GM23338 (cell line): ENCODE measurements at regions not wholly inside any gene's neighbourhood (a gene's known extent, or its start where the extent isn't known, plus 50 kb on each side); places are given as distances from the start of the nearest gene placed in this dataset.

Experiments used
- ATAC-seq: fragments of 200-7000 bp; cut with Tn5 transposase; 3 replicates; pipeline ENCODE4 v1.9.1; 2020
- DNase-seq: peaks from one replicate; pipeline ENCODE4 v3.0.0-alpha.2; 2015; ENCODE audit warnings: low spot score
- H2AFZ ChIP-seq: fragments of 200-600 bp; sonication (generic); 2 replicates; pipeline ENCODE4 v1.8.0; 2016; ENCODE audit warnings: antibody characterized with exemption, mild to moderate bottlenecking, moderate library complexity
- H3F3A ChIP-seq: fragments of 200-600 bp; sonication (generic); replicated peaks from 2 replicates; pipeline ENCODE4 v1.8.0; 2017; ENCODE audit warnings: antibody characterized with exemption, mixed run types, low read depth
- H3K27ac ChIP-seq: fragments of 200-600 bp; sonication (generic); 2 replicates; pipeline ENCODE4 v1.6.1; 2016; ENCODE audit warnings: low read depth
- H3K27me3 ChIP-seq: fragments of 200-600 bp; sonication (generic); 2 replicates; pipeline ENCODE4 v1.8.0; 2016; ENCODE audit warnings: mild to moderate bottlenecking, mixed run types, moderate library complexity; ENCODE audit not compliant: insufficient read depth
- H3K36me3 ChIP-seq: fragments of 200-600 bp; sonication (generic); 2 replicates; pipeline ENCODE4 v1.8.0; 2016; ENCODE audit warnings: mild to moderate bottlenecking; ENCODE audit not compliant: insufficient read depth
- H3K4me1 ChIP-seq: fragments of 200-600 bp; sonication (generic); 2 replicates; pipeline ENCODE4 v1.8.0; 2016; ENCODE audit warnings: mild to moderate bottlenecking, moderate library complexity; ENCODE audit not compliant: insufficient read depth
- H3K4me2 ChIP-seq: fragments of 200-600 bp; sonication (generic); 2 replicates; pipeline ENCODE4 v1.7.1; 2017; ENCODE audit warnings: mixed run types
- H3K4me3 ChIP-seq: fragments of 200-600 bp; sonication (generic); 2 replicates; pipeline ENCODE4 v1.6.1; 2016; ENCODE audit warnings: mixed run types
- H3K79me2 ChIP-seq: fragments of 200-600 bp; sonication (generic); replicated peaks from 2 replicates; pipeline ENCODE4 v1.8.0; 2017; ENCODE audit warnings: mild to moderate bottlenecking; ENCODE audit not compliant: insufficient read depth
- H3K9me2 ChIP-seq: fragments of 200-600 bp; sonication (generic); 2 replicates; pipeline ENCODE4 v1.8.0; 2017; ENCODE audit not compliant: insufficient read depth
- H4K20me1 ChIP-seq: fragments of 200-600 bp; sonication (generic); replicated peaks from 2 replicates; pipeline ENCODE4 v1.8.0; 2017; ENCODE audit warnings: mild to moderate bottlenecking; ENCODE audit not compliant: insufficient read depth
- H3K27ac Mint-ChIP-seq: 2 replicates; pipeline ENCODE4 v1.8.0; 2020; ENCODE audit warnings: inconsistent platforms, mild to moderate bottlenecking, moderate library complexity, mixed read lengths
- H3K27me3 Mint-ChIP-seq: 3 replicates; pipeline ENCODE4 v1.8.0; 2022; ENCODE audit warnings: low read depth, mild to moderate bottlenecking, moderate library complexity, mixed read lengths, inconsistent platforms; ENCODE audit not compliant: insufficient read depth, poor library complexity
- H3K36me3 Mint-ChIP-seq: 3 replicates; pipeline ENCODE4 v1.8.0; 2021; ENCODE audit warnings: low read depth, mild to moderate bottlenecking, inconsistent platforms, moderate library complexity, mixed read lengths
- H3K4me1 Mint-ChIP-seq: 3 replicates; pipeline ENCODE4 v1.8.0; 2020; ENCODE audit warnings: mild to moderate bottlenecking, inconsistent platforms, mixed read lengths
- H3K4me3 Mint-ChIP-seq: 3 replicates; pipeline ENCODE4 v1.8.0; 2021; ENCODE audit warnings: moderate library complexity, mild to moderate bottlenecking, inconsistent platforms, mixed read lengths
- H3K9me3 Mint-ChIP-seq: 3 replicates; pipeline ENCODE4 v1.8.0; 2020; ENCODE audit warnings: moderate library complexity, mild to moderate bottlenecking, inconsistent platforms, mixed read lengths
- CREB1 ChIP-seq: fragments of 250-450 bp; sonication (Bioruptor Pico); IDR thresholded peaks from 2 replicates; pipeline ENCODE4 v1.5.0; 2020; ENCODE audit warnings: low read depth, mild to moderate bottlenecking, moderate library complexity
- CTCF ChIP-seq, 2 experiments: fragments of 200-600 bp in 1 of 2; sonication (generic) in 1 of 2; conservative IDR thresholded peaks; 2 replicates each; pipeline versions ENCODE4 v1.5.1 to v1.6.1; 2016 to 2017; ENCODE audit warnings: antibody characterized with exemption in 2 of 2, low read depth in 2 of 2, mild to moderate bottlenecking in 2 of 2, moderate library complexity in 1 of 2
- ETS1 ChIP-seq: IDR thresholded peaks from 2 replicates; pipeline ENCODE4 v1.6.1; 2016; ENCODE audit warnings: antibody characterized with exemption
- EZH2 ChIP-seq: fragments of 200-600 bp; sonication (generic); IDR thresholded peaks from one replicate; pipeline ENCODE4 v1.8.0; 2017; ENCODE audit warnings: antibody characterized with exemption, mild to moderate bottlenecking, low read depth; ENCODE audit not compliant: unreplicated experiment
- EZH2phosphoT487 ChIP-seq: fragments of 200-600 bp; sonication (generic); IDR thresholded peaks from one replicate; pipeline ENCODE4 v1.8.1; 2018; ENCODE audit warnings: antibody characterized with exemption; ENCODE audit not compliant: unreplicated experiment
- JUNB ChIP-seq: IDR thresholded peaks from one replicate; pipeline ENCODE4 v1.6.1; 2016; ENCODE audit warnings: antibody characterized with exemption; ENCODE audit not compliant: unreplicated experiment
- NANOG ChIP-seq: IDR thresholded peaks from 2 replicates; pipeline ENCODE4 v1.6.1; 2016; ENCODE audit warnings: antibody characterized with exemption, borderline replicate concordance
- REST ChIP-seq: IDR thresholded peaks from one replicate; pipeline ENCODE4 v1.6.1; 2018; ENCODE audit warnings: antibody characterized with exemption; ENCODE audit not compliant: unreplicated experiment
- STAT1 ChIP-seq: IDR thresholded peaks from one replicate; pipeline ENCODE4 v1.6.1; 2016; ENCODE audit warnings: antibody characterized with exemption; ENCODE audit not compliant: unreplicated experiment
- ZNF114 ChIP-seq: fragments of 250-450 bp; sonication (Bioruptor Pico); IDR thresholded peaks from 2 replicates; pipeline ENCODE4 v1.5.0; 2020; ENCODE audit warnings: mild to moderate bottlenecking, moderate library complexity
- ZNF331 ChIP-seq: fragments of 250-450 bp; sonication (Bioruptor Pico); IDR thresholded peaks from 2 replicates; pipeline ENCODE4 v1.5.0; 2020; ENCODE audit warnings: low read depth, mild to moderate bottlenecking, moderate library complexity
- ZNF462 ChIP-seq: fragments of 250-450 bp; sonication (Bioruptor Pico); IDR thresholded peaks from 2 replicates; pipeline ENCODE4 v1.5.0; 2020; ENCODE audit warnings: mild to moderate bottlenecking, moderate library complexity

- Histone ChIP-seq H3K4me3 (no peak overlapping the region), H3K36me3 (no peaks in the 10 kb centered on the region), H3K27ac (no peak overlapping the region), H3K27me3 (no peaks in the 10 kb centered on the region), H2AFZ (no peak overlapping the region), H3K4me1 (no peaks in the 10 kb centered on the region), H3F3A (no peaks in the 10 kb centered on the region), H3K9me2 (0 out of 2 replicates have a peak, but pooled peaks cover 6% of the 10 kb centered on the region), H3K79me2 (no peaks in the 10 kb centered on the region), H4K20me1 (no peaks in the 10 kb centered on the region), H3K4me2 (no peak overlapping the region)
- H3K27me3 Mint-ChIP-seq = peaks cover 7% of the 10 kb centered on the region
- H3K4me3 Mint-ChIP-seq = no peak overlapping the region
- H3K27ac Mint-ChIP-seq = no peak overlapping the region
- DNase-seq (no peak), ATAC-seq (no peak)
- H3K4me1 Mint-ChIP-seq = no peaks in the 10 kb centered on the region
- no peaks in the 10 kb centered on the region; the same call in 2 of the 3 replicates for H3K36me3 Mint-ChIP-seq
- peaks cover 11% of the 10 kb centered on the region for H3K9me3 Mint-ChIP-seq
- TF ChIP-seq REST = no peak
- TF ChIP-seq ZNF331 (CRISPR knock-in tag) = no peak
- no peak for TF ChIP-seq CTCF (conservative IDR thresholded peaks at IDR 0.05; ENCODE audit: low read depth in 2 of 2)
- no peak for TF ChIP-seq EZH2phosphoT487
- TF ChIP-seq CREB1 = no peak
- no peak for TF ChIP-seq ZNF114 (CRISPR knock-in tag)
- no peak for TF ChIP-seq ETS1
- no peak for TF ChIP-seq EZH2
- TF ChIP-seq NANOG = no peak
- TF ChIP-seq STAT1 = no peak
- TF ChIP-seq JUNB = no peak
- no peak for TF ChIP-seq ZNF462 (CRISPR knock-in tag)
Observed at GRCh38 chr20:51230727-51231126, 207.8 kb upstream of the KCNG1 start.
